HUDEP-2 (cell line): ENCODE measurements at regions not wholly inside any gene's neighbourhood (a gene's known extent, or its start where the extent isn't known, plus 50 kb on each side); places are given as distances from the start of the nearest gene placed in this dataset.
A peak's percentile ranks its signal among the peaks of the same experiment; 100 is the strongest.
"Not testable (repeated sequence)": the region's sequence is repeated elsewhere in the genome, so short reads cannot be mapped to it uniquely, and the experiment has no call there.

Experiments
- DNase-seq, 76 experiments: peaks; one replicate each; lab custom pipeline; 2025; ENCODE audit not compliant: unreplicated experiment in 76 of 76; lab: John Stamatoyannopoulos, UW

DNA sequence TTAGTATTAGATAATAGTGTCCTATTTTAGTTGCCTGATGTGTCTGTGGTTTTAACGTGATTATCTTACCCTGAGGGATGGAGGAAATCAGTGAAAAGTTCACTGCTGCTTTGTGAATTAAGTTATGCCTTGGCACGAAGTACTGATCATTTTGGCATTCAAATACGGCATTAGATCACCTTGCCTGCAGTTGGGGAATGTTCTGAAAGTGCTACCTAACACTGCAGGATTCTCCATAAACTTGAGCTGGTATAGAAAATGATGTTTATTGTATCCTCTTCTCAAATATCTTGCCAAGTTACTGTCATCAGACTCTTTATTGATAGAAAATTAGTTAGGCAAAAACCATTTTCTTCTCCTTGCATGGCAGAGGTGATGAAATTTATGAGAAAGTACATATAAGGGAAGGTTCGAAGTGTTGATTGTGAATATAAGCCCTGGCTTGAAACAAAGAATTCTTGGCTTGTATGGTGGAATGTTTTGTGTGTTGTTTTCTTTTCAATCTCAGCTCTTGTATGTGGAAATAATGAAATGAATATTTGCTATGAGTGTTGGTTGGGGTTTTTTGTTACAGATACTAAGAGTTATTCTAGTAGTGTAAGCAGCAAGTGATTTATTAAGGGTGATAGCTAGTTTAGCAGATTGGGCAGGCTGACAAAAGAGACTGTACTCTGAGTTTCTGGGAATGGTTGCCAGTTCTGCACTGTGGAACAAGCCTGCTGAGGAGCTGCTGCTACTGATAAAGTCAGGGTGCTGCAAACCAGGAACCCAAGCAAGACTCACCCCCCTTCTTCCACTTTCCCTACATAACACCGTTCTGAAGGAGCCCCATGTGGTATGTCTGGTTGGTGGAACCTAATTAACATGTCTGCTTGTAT lies 448.3 kb downstream of the PCNX1 start:
- peak in 66 of 76 experiments; percentile 2 to 81 (median 48) for DNase-seq

DNA sequence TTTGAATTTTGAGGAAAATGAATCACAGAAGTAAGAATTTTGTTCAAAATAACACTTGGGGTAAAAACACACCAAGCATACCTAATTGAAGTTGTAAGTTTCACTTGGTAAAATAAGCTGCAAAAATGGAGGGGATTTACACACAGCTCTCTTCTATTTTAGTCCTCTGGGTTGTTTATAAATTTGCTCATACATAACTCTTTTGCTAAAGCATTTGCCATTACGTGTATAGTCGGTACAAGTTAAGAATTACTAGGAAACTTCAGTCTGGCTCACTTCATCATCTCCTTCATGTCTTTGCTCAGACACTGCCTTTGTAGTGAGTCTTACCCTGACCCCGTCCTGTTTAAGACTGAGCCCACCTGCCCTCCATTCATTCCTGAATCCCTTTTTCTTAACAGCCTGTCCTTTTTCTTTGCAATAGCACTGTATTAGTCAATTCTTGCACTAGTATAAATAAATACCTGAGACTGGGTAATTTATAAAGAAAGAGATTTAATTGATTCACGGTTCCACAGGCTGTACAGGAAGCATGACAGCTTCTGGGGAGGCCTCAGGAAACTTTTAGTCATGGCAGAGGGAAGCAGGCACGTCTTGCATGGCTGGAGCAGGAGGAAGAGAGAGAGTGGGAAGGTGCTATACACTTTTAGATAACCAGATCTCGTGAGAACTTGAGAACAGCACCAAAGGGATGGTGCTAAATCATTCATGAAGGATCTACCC lies 451.1 kb downstream of the PCNX1 start:
- no peak for DNase-seq

DNA sequence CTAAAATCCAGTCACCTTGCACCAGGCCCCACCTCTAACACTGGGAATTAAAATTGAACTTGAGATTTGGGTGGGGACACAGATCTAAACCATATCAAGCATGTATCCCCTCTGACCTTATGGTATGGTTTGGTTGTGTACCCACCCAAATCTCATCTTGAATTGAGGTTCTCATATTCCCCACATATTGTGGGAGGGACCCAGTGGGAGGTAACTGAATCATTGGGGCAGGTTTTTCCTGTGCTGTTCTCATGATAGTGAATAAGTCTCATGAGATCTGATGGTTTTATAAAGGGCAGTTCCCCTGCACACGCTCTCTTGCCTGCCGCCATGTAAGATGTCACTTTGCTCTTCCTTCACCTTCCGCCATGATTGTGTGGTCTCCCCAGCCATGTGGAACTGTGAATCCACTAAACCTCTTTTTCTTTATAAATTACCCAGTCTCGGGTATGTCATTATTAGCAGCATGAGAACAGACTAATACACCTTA lies 451.7 kb downstream of the PCNX1 start:
- not testable (repeated sequence) for DNase-seq

DNA sequence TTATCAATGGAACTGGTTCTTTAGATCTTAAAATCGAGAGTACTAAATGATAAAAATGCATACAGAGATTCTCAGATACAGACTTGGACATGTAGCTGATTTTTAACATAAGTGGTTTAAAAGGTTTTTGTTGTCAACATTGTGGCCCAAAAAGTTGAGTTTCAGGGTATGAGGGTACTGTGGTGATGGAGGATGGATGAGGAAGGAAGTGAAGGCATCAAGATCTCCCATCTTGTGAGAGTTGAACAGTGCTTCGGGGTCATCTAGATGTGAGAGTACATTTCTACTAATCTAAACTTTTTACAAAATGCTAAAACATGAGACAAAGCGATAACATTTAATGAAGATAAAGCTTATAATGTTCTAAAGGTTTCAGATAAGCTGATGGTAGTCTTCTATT lies 452.6 kb downstream of the PCNX1 start:
- DNase-seq = no peak

DNA sequence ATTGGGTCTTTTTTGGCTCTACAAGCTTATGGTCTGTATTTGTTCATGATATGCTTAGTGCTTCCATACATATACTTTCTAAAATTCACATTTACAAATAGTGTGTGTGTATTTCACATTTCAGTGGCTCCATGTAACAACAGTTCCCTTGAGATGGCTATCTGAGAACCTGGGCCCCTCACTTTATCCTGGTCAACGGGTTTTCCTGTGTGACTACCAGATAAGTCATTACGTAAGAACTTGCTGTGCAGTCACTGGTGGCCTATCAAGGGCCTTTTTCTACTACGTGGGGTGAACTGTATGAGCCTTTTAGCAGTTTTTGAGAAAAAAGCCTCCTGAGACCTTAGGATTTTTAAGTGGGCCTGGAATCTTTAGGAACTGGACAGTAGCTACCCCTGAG lies 454.1 kb downstream of the PCNX1 start:
- peak in 37 of 76 experiments; percentile 1 to 61 (median 30) for DNase-seq

DNA sequence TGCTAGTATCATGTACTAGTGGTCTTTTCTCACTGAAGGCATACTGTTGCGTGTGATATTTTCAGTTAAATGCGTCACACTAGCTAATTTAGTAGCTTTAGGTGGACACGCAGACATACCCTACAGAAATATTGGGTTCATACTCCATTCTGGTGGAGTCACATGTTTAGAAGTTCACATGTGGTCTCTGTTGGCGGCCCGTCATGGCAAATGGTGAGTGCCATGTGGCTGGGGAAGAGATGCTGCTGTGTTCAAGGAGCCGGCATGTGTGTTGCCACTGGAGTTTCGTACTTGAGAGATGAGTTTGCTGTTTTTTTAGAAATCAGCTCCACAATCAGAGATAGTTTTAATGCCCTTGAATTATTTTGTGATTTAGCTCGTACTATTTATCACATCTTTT lies 454.6 kb downstream of the PCNX1 start:
- DNase-seq = no peak

DNA sequence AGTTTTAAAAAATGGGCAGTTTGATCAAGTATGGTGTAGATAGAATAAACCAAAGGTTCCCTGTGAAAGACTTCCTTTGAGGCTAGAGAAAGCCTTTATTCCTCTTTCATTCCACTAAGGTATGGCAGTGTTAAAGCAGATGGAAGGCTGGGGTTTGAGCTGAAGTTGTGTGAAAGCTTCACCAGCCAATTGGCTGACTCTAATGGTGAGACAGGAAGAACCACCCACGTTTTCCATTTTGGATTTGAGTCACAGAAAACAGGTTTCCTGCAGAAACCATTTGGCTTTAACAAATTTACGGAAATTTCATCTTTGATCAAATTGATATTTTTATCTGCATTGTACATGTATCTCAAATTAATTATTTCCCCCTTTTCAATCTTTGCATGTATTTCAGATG lies 455.0 kb downstream of the PCNX1 start:
- DNase-seq = no peak

DNA sequence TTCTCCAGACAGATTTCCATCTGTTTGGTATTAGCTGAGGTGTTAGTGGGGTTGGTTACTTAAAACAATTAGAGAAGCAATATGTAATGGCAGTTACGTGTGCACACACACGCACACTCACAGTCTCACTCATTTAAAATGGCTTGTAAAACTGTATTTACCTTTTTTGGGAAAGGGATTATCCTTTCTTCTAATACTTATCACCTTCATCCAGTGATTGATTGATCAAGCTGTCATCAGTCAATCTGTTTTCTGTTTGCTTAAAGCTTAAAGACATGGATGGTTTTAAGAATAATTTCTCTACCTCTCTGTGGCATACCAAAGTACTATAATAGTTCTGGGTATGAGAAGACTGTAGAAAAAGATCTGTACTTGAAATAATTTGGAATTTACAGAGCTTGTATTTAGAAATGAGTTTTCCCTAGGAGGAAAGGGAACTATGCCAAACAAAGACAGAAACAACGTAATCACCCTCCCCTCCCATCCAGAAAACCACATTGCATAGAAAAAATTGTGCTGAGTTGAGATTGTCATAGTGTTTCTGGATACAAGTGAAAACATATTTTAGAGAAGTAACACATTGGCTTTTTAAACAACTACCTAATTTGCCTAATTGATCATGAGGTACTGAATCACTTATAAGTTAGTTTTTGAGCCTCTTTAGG lies 455.8 kb downstream of the PCNX1 start:
- peak in 3 of 76 experiments; percentile 7 to 13 (median 8) for DNase-seq

DNA sequence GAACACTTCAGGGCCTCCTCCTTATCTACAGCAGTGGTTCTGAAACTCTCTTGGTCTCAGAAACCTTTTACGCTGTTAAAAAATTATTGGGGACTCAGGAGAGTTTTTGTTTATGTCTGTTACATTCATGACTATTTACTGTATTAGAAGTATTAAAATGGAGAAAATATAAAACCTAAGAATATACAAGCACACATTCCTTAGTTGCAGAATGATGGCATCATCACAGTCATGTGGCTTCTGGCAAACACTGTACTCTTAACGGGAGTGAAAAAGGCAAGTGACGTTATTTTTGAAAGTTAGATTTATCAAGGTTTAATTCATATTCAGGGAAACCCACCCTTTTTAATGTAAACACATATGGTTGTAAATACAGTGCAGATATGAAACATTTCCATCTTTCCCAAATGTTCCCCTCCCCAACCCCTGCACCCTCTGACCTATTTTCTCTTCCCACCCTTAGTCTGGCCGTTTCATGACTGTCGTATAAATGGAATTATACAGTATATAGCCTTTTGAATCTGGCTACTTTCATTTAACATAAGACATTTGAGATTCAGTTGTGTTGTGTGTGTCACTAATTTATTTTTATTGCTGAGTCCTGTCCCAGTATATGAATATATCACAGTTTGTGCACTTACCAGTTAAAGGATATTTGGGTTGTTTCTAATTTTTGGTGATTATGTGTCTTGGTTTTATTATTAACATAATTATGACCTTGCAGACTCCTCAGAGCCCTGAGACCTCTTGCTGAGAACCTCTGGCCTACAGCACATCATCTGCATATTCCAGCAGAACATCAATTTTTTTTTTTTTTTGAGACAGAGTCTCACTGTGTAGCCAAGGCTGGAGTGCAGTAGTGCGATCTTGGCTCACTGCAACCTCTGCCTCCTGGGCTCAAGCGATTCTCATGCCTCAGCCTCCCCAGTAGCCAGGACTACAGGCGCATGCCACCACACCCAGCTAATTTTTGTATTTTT lies 457.0 kb downstream of the PCNX1 start:
- DNase-seq = no peak

DNA sequence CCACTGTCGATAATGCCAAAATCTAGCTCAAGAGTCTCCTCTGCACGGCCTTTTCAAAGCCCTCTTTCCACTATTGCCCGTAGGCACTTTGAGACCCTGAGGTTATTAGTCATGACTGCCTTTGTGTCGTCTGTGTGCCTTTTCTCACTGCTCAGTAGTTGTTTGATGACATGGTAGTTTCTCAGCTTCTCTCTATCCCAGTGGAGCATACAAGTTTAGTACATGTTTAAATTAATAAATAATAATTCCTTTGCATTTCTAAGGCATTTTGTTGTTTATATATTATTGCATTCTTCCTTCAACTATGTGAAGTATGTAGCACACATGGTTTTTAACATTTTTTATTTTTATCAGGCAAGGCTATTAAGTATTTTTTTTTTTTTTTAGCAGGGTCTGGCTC lies 458.1 kb downstream of the PCNX1 start:
- no peak for DNase-seq

DNA sequence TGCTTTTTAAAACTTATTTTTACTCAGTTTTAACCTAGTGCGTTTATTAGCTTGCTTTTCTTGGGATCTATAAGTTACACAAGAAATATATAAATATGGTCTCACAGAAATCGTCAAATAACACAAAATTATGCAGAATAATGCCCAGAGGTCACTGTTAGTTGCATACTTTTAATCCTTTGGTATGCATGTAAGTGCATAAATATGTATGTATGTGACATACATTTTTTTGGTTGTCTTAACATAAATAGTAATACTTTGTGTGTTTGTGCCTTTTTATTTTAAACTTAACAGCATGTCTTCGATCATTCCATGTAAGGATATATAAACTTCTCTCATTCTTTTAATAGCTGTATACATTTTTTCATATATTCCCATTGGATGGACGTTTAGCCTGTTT lies 459.6 kb downstream of the PCNX1 start:
- no peak for DNase-seq

DNA sequence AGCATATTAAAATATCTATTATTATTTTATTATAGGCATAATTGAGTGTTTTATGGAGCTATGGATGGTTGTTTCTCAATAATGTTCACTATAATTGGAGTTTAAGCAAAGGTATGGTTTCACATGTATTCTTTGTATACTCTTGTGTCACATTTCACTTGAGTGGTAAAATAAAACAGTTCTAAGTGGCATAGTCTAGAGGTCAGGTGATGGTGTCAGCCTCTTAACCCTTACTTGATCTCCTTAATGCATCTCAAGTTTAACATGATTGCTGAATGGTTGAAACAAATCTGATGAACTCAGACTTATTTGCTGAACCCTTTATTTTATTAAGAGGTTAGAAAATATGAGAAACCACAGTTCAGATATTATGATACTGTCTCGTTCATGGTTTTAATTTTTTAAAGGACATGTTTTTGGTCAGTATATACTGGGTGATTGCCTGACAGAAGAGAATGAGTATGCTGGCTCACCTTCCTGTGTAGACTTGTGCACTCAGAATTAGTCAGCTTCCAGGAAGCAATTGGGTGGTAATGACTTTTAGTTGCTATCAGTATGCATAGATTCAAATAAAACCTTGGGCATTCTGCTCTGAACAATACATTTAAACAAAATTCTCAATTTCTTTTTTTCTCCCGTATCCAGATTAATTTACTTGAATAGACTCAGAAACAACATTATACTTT lies 464.6 kb downstream of the PCNX1 start:
- DNase-seq = no peak

DNA sequence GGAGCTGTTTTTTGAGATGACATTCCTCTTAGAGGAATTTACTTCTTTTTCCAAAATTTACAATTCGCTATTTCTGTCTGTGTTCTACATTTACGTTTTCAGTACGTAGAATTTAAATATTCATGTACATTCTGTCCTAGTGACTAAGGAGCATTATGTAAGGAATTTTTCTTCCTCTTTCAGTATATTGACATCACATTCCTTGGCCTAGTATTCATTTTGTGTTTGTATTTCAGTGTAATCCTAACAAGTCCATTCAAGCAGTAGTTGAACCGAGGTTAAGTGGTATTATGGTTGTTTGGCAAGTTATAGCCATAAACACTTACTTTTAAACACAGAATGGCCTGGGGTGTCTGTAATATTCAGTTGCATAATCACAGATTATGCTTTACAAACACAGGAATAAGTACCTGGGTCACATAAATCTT lies 465.2 kb downstream of the PCNX1 start:
- no peak for DNase-seq

DNA sequence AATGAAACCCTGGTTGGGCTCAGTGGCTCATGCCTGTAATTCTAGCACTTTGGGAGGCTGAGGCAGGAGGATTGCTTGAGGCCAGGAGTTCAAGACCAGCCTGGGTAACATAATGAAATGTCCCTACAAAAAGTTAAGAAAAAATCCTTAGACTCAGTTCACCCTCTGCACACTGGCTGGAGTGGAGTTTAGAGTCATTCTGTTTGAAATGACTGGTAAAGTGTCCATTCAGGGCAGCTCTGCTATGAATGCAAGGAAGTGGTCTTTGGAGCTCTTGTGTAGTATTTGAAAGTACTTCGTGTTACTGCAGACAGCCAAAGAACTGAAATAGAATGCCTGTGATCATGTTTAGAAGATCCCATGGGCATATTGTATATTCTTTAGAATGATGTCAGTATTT lies 466.5 kb downstream of the PCNX1 start:
- DNase-seq = no peak

DNA sequence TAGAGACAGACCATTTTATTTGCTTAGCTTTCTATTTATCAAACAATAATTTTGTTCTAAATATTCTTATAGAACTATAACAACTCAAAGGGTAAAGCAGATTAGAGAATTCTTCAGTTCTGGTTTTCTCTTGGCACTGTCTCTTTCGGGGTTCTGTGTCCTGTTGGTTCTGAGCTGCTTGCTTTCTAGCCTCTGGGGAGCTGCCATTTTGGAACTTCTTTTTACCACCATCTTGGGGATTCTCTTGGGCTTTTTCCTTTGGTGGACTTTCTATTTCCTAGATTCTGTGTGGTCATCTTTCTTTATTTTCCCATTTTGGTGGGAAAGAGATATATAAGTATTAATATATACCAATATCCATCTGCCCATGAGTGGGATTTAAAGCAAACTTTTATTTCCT lies 467.7 kb downstream of the PCNX1 start:
- no peak for DNase-seq

DNA sequence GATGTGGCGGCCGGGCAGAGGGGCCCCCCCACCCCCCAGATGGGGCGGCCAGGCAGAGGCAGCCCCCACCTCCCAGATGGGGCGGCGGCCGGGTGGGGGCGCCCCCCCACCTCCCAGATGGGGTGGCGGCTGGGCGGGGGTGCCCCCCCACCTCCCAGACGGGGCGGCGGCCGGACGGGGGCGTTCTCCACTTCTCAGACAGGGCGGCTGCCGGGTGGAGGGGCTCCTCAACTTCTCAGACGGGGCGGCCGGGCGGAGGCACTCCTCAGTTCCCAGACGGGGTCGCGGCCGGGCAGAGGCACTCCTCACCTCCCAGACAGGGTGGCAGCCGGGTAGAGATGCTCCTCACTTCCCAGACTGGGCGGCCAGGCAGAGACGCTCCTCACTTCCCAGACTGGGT lies 469.8 kb downstream of the PCNX1 start:
- DNase-seq = no peak

DNA sequence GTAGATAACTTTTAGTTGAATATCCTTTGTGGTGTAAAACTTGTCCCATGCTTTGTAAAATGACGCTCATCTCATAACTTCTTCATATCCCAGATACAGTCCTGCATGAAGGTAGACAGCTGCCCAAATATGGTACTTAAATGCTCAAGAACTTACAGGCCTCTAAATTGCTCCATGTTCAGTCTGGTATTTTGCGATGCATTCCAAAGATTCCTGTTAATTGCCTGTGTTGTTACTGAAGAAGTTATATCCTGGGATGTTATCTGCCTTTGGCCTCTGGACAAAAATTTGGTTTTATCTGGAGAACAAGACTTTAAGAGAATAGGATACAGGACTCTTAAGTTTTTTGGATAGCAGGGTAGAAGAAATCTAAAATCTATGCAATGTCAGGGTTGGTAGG lies 473.0 kb downstream of the PCNX1 start:
- DNase-seq = no peak

DNA sequence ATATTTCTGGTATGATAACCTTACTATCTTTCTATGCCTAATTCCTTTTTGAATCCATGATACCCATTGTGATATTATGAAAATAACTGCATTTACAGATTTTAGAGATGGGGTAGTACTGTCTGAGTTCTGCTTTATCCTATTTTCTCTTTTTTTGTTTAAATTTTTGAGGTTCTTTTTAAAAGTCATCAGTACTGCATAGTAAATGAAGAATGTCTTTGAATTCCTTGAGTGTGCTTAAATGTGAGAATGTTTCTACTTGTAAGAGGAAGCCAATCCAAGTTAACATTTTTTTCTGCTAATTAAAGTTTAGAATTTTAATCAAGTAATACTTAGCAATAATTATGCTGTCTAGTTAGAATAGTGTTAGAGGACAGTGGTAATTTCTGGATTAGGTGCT lies 474.6 kb downstream of the PCNX1 start:
- DNase-seq = no peak

DNA sequence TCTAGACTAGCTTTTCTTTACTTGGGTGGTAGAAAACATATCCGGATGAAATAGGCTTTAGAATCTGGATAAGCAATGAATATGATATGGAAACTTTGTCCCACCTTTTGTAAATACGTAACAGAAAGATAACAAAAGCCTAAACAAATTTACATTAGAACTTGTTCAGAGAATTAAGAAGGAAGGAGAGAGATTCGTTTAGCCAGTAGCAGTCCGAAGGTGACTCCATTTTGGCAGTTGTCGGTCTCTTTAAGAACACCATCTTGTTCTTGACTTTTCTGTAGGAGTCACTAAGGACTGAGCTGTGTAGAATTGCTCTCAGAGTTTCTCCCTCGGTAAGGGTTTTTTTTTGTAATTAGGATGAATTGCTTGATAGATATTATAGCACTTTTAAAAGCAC lies 475.1 kb downstream of the PCNX1 start:
- DNase-seq = no peak

DNA sequence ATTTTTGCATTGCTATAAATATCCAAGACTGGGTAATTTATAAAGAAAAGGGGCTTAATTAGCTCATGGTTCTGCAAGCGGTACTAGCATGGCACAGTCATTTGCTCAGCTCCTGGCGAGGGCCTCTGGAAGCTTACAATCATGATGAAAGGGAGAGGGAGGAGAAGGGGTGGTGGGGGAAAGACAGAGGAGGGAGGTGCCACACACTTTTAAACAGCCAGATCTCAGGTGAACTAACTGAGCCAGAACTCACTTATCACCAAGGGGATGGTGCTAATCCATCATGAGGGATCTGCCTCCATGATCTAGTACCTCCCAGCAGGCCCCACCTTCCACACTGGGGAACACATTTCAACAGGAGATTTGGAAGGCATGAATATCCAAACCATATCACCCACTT lies 476.3 kb downstream of the PCNX1 start:
- DNase-seq = no peak
